SK-N-SH (cell line): ENCODE measurements at regions not wholly inside any gene's neighbourhood (a gene's known extent, or its start where the extent isn't known, plus 50 kb on each side); places are given as distances from the start of the nearest gene placed in this dataset.

ENCODE experiments used
- CTCF ChIA-PET: fragments of 300-600, 350-600 bp; formaldehyde crosslinking; extraction: SDS; loops from one replicate; lab custom pipeline; 2021; lab: Yijun Ruan, JAX
- POLR2A ChIA-PET: fragments of 350-600 bp; sonication (Branson Sonifier 250); formaldehyde crosslinking; extraction: SDS; loops from one replicate; lab custom pipeline; 2020; ENCODE audit warnings: antibody characterized with exemption, inconsistent platforms; lab: Yijun Ruan, JAX
- DNase-seq: peaks from one replicate; pipeline ENCODE4 v3.0.0; 2012
- H2AFZ ChIP-seq: fragments of 200-600 bp; sonication (generic); 2 replicates; pipeline ENCODE4 v1.8.1; 2016; ENCODE audit warnings: antibody characterized with exemption, mild to moderate bottlenecking, low read depth
- H3F3A ChIP-seq: fragments of 200-600 bp; sonication (generic); replicated peaks from 2 replicates; pipeline ENCODE3; 2016; ENCODE audit warnings: antibody characterized with exemption, mild to moderate bottlenecking; ENCODE audit not compliant: insufficient read depth
- H3K27ac ChIP-seq, 2 experiments: fragments of 200-500 bp in 1 of 2; fragments of 200-600 bp in 1 of 2; sonication (Bioruptor generic) in 1 of 2; sonication (generic), shearing (Covaris generic) in 1 of 2; 2 replicates each; pipeline versions ENCODE4 v1.5.1 to v1.6.1; 2014 to 2016; ENCODE audit warnings: low read depth in 2 of 2, inconsistent platforms in 1 of 2, low read length in 1 of 2, mild to moderate bottlenecking in 1 of 2, mixed read lengths in 1 of 2
- H3K27me3 ChIP-seq: fragments of 200-600 bp; sonication (generic), shearing (Covaris generic); 2 replicates; pipeline ENCODE4 v1.6.1; 2016; ENCODE audit warnings: mixed run types; ENCODE audit not compliant: insufficient read depth
- H3K36me3 ChIP-seq, 2 experiments: fragments of 200-500 bp in 1 of 2; fragments of 200-600 bp in 1 of 2; sonication (Bioruptor generic) in 1 of 2; sonication (generic) in 1 of 2; replicated peaks in 1 of 2; 2 replicates each; pipeline versions ENCODE3 to v1.5.1; 2014 to 2016; ENCODE audit warnings: low read length in 1 of 2, mild to moderate bottlenecking in 1 of 2; ENCODE audit not compliant: insufficient read depth in 2 of 2, control insufficient read depth in 1 of 2
- H3K4me1 ChIP-seq, 2 experiments: fragments of 200-500 bp in 1 of 2; fragments of 200-600 bp in 1 of 2; sonication (Bioruptor generic) in 1 of 2; sonication (generic), shearing (Covaris generic) in 1 of 2; 2 replicates each; pipeline versions ENCODE4 v1.5.1 to v1.6.1; 2014 to 2016; ENCODE audit warnings: low read depth in 1 of 2, low read length in 1 of 2, mixed run types in 1 of 2; ENCODE audit not compliant: insufficient read depth in 2 of 2, control insufficient read depth in 1 of 2
- H3K4me2 ChIP-seq: fragments of 200-600 bp; sonication (generic), shearing (Covaris generic); 2 replicates; pipeline ENCODE4 v1.6.1; 2017; ENCODE audit warnings: mixed run types
- H3K4me3 ChIP-seq, 2 experiments: fragments of 200-500 bp in 1 of 2; fragments of 200-600 bp in 1 of 2; sonication (Bioruptor generic) in 1 of 2; sonication (generic), shearing (Covaris generic) in 1 of 2; 2 replicates each; pipeline versions ENCODE4 v1.5.1 to v1.8.1; 2014 to 2016; ENCODE audit warnings: low read depth in 2 of 2, inconsistent platforms in 1 of 2, low read length in 1 of 2, mild to moderate bottlenecking in 1 of 2, mixed read lengths in 1 of 2, moderate library complexity in 1 of 2
- H3K79me2 ChIP-seq: fragments of 200-600 bp; sonication (generic); 2 replicates; pipeline ENCODE4 v1.8.1; 2017; ENCODE audit warnings: mild to moderate bottlenecking; ENCODE audit not compliant: insufficient read depth
- H3K9ac ChIP-seq: fragments of 200-600 bp; sonication (generic); 2 replicates; pipeline ENCODE4 v1.6.1; 2017; ENCODE audit warnings: mixed run types
- H3K9me2 ChIP-seq: fragments of 200-600 bp; sonication (generic); 2 replicates; pipeline ENCODE4 v1.6.1; 2017; ENCODE audit warnings: mixed run types
- H3K9me3 ChIP-seq: fragments of 200-600 bp; sonication (generic); 2 replicates; pipeline ENCODE4 v1.6.1; 2017; ENCODE audit warnings: mixed run types, mild to moderate bottlenecking, moderate library complexity
- H4K20me1 ChIP-seq: fragments of 200-600 bp; sonication (generic); 2 replicates; pipeline ENCODE4 v1.6.1; 2017; ENCODE audit warnings: mild to moderate bottlenecking, mixed run types; ENCODE audit not compliant: insufficient read depth
- CHD2 ChIP-seq: fragments of 150-350 bp; IDR thresholded peaks from 2 replicates; pipeline ENCODE4 v1.6.1; 2018; ENCODE audit warnings: low read length; ENCODE audit not compliant: partially characterized antibody
- EP300 ChIP-seq, 2 experiments: IDR thresholded peaks; 2 replicates each; pipeline versions ENCODE4 v1.4.0 to v1.6.1; 2012; ENCODE audit warnings: borderline replicate concordance in 1 of 2, low read depth in 1 of 2, low read length in 1 of 2
- EZH2phosphoT487 ChIP-seq: fragments of 200-600 bp; sonication (generic); IDR thresholded peaks from 2 replicates; pipeline ENCODE4 v1.6.1; 2017; ENCODE audit warnings: low read depth, mixed run types, mild to moderate bottlenecking, antibody characterized with exemption, moderate library complexity, borderline replicate concordance
- FOSL2 ChIP-seq: IDR thresholded peaks from 2 replicates; pipeline ENCODE4 v1.4.0; 2012; ENCODE audit warnings: low read depth, mild to moderate bottlenecking, moderate library complexity, borderline replicate concordance
- FOXJ3 ChIP-seq: sonication (generic); formaldehyde crosslinking; IDR thresholded peaks from 2 replicates; pipeline ENCODE4 v1.5.1; 2020; ENCODE audit warnings: mild to moderate bottlenecking, missing genetic modification reagents
- FOXM1 ChIP-seq: IDR thresholded peaks from 2 replicates; pipeline ENCODE4 v1.4.0; 2012; ENCODE audit warnings: low read depth, mild to moderate bottlenecking
- GABPA ChIP-seq: IDR thresholded peaks from 2 replicates; pipeline ENCODE4 v1.4.0; 2012; ENCODE audit warnings: low read depth, mild to moderate bottlenecking
- GATA2 ChIP-seq: sonication (generic); formaldehyde crosslinking; IDR thresholded peaks from 2 replicates; pipeline ENCODE4 v1.5.0; 2020; ENCODE audit warnings: mild to moderate bottlenecking, missing genetic modification reagents
- JUND ChIP-seq: IDR thresholded peaks from 2 replicates; pipeline ENCODE4 v1.4.0; 2012
- MEF2A ChIP-seq: IDR thresholded peaks from 2 replicates; pipeline ENCODE4 v1.4.0; 2012; ENCODE audit warnings: low read depth, borderline replicate concordance
- MXI1 ChIP-seq: IDR thresholded peaks from 2 replicates; pipeline ENCODE4 v1.6.1; 2012; ENCODE audit warnings: mild to moderate bottlenecking, low read depth, low read length, improper control_type of control experiment
- NFIC ChIP-seq: IDR thresholded peaks from 2 replicates; pipeline ENCODE4 v1.4.0; 2012; ENCODE audit warnings: borderline replicate concordance
- RAD21 ChIP-seq: IDR thresholded peaks from 2 replicates; pipeline ENCODE4 v1.6.1; 2012; ENCODE audit warnings: mild to moderate bottlenecking, low read length
- RCOR1 ChIP-seq: fragments of 150-350 bp; IDR thresholded peaks from 2 replicates; pipeline ENCODE4 v1.6.1; 2017; ENCODE audit warnings: antibody characterized with exemption, low read length
- RXRA ChIP-seq: IDR thresholded peaks from 2 replicates; pipeline ENCODE4 v1.4.0; 2012; ENCODE audit warnings: low read depth, mild to moderate bottlenecking, borderline replicate concordance
- TAF1 ChIP-seq: IDR thresholded peaks from 2 replicates; pipeline ENCODE4 v1.6.1; 2012; ENCODE audit warnings: low read depth, mild to moderate bottlenecking, low read length, moderate library complexity, borderline replicate concordance
- TEAD4 ChIP-seq: IDR thresholded peaks from 2 replicates; pipeline ENCODE4 v1.4.0; 2012; ENCODE audit warnings: mild to moderate bottlenecking, borderline replicate concordance; ENCODE audit not compliant: insufficient read depth
- YY1 ChIP-seq: IDR thresholded peaks from 2 replicates; pipeline ENCODE4 v1.4.0; 2012; ENCODE audit warnings: low read depth, mild to moderate bottlenecking
- ZBTB33 ChIP-seq: IDR thresholded peaks from 2 replicates; pipeline ENCODE4 v1.4.0; 2012; ENCODE audit warnings: low read depth, borderline replicate concordance
- WGBS: methylation state at CpG from one replicate; pipeline ENCODE4 v1.1.6; 2017; ENCODE audit warnings: low lambda C conversion rate; 5-methylcytosine and 5-hydroxymethylcytosine counted together
- TF ChIP-seq, protein P1 (sequence below): IDR thresholded peaks from 2 replicates; pipeline ENCODE4 v1.4.0; 2012; ENCODE audit warnings: low read depth, borderline replicate concordance
- TF ChIP-seq, protein P2 (sequence below): IDR thresholded peaks from 2 replicates; pipeline ENCODE4; 2012
- TF ChIP-seq, protein P3 (sequence below): fragments of 150-350 bp; IDR thresholded peaks from 2 replicates; pipeline ENCODE4 v1.6.1; 2016; ENCODE audit warnings: mild to moderate bottlenecking, low read depth, low read length

GRCh38 chr7:63047546-63047945, 951.1 kb upstream of the ZNF722 start:
- Histone ChIP-seq H3F3A (no peaks in the 10 kb centered on the region), H3K36me3 (no peaks in the 10 kb centered on the region), H2AFZ (no peak overlapping the region), H3K9ac (no peak overlapping the region), H4K20me1 (no peaks in the 10 kb centered on the region), H3K27me3 (no peaks in the 10 kb centered on the region), H3K4me2 (no peak overlapping the region), H3K27ac (no peak overlapping the region), H3K9me2 (no peaks in the 10 kb centered on the region), H3K4me3 (no peak overlapping the region), H3K79me2 (no peaks in the 10 kb centered on the region), H3K4me1 (no peaks in the 10 kb centered on the region), H3K9me3 (no peaks in the 10 kb centered on the region)
- ChIA-PET CTCF (no interaction called here), POLR2A (no interaction called here)
- no peak for DNase-seq
- TF ChIP-seq, protein P1, sequence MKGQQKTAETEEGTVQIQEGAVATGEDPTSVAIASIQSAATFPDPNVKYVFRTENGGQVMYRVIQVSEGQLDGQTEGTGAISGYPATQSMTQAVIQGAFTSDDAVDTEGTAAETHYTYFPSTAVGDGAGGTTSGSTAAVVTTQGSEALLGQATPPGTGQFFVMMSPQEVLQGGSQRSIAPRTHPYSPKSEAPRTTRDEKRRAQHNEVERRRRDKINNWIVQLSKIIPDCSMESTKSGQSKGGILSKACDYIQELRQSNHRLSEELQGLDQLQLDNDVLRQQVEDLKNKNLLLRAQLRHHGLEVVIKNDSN, result no peak
- TF ChIP-seq NFIC, result no peak
- no peak for TF ChIP-seq RXRA
- TF ChIP-seq TAF1, result no peak
- no peak for TF ChIP-seq YY1
- no peak for TF ChIP-seq EZH2phosphoT487
- 0% methylated on average over 3 of the region's 3 CpGs for WGBS

- Histone ChIP-seq H3K4me2 (no peak overlapping the region), H3K4me1 (no peaks in the 10 kb centered on the region), H2AFZ (no peak overlapping the region), H3K9me2 (no peaks in the 10 kb centered on the region), H3K9me3 (no peaks in the 10 kb centered on the region; the same call in 1 of the 2 replicates), H3K27me3 (no peaks in the 10 kb centered on the region), H4K20me1 (no peaks in the 10 kb centered on the region), H3F3A (no peaks in the 10 kb centered on the region), H3K36me3 (no peaks in the 10 kb centered on the region), H3K4me3 (no peak overlapping the region), H3K79me2 (no peaks in the 10 kb centered on the region), H3K9ac (no peak overlapping the region), H3K27ac (no peak overlapping the region)
- WGBS, result 44% methylated on average over 32 of the region's 45 CpGs
- POLR2A ChIA-PET, result no interaction called here
- no peak for DNase-seq
- CTCF ChIA-PET, result no interaction called here
- TF ChIP-seq, protein P2, sequence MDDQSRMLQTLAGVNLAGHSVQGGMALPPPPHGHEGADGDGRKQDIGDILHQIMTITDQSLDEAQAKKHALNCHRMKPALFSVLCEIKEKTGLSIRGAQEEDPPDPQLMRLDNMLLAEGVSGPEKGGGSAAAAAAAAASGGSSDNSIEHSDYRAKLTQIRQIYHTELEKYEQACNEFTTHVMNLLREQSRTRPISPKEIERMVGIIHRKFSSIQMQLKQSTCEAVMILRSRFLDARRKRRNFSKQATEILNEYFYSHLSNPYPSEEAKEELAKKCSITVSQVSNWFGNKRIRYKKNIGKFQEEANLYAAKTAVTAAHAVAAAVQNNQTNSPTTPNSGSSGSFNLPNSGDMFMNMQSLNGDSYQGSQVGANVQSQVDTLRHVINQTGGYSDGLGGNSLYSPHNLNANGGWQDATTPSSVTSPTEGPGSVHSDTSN, result no peak
- TF ChIP-seq ZBTB33 (no peak), TEAD4 (no peak), EP300 (IDR thresholded peaks at IDR 0.05; ENCODE audit: borderline replicate concordance in 1 of 2, low read depth in 1 of 2, low read length in 1 of 2) (no peak), RCOR1 (no peak), JUND (no peak), MEF2A (no peak), RAD21 (no peak), CHD2 (no peak), GABPA (no peak), FOSL2 (no peak), FOXJ3 (CRISPR knock-in tag) (no peak), FOXM1 (no peak), GATA2 (CRISPR knock-in tag) (no peak), MXI1 (no peak), RXRA (no peak)
- TF ChIP-seq, protein P3, sequence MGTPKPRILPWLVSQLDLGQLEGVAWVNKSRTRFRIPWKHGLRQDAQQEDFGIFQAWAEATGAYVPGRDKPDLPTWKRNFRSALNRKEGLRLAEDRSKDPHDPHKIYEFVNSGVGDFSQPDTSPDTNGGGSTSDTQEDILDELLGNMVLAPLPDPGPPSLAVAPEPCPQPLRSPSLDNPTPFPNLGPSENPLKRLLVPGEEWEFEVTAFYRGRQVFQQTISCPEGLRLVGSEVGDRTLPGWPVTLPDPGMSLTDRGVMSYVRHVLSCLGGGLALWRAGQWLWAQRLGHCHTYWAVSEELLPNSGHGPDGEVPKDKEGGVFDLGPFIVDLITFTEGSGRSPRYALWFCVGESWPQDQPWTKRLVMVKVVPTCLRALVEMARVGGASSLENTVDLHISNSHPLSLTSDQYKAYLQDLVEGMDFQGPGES, result no peak
Measured at GRCh38 chr7:63054191-63054661, 944.4 kb upstream of the ZNF722 start.
